Thyroid gland (tissue), 4 donors: ENCODE measurements at regions not wholly inside any gene's neighbourhood (a gene's known extent, or its start where the extent isn't known, plus 50 kb on each side); places are given as distances from the start of the nearest gene placed in this dataset.

Source experiments
- CTCF ChIP-seq, 6 experiments: fragments of 200-600 bp in 3 of 6; fragments of 450-650 bp in 3 of 6; sonication (generic) in 3 of 6; IDR thresholded peaks; one replicate each; pipeline ENCODE4 v1.5.1; 2016 to 2019; ENCODE audit warnings: antibody characterized with exemption in 6 of 6, mild to moderate bottlenecking in 2 of 6, inconsistent platforms in 1 of 6, moderate library complexity in 1 of 6
- POLR2A ChIP-seq, 2 donors: fragments of 450-650 bp; IDR thresholded peaks; one replicate each; pipeline ENCODE4 v1.6.1; 2017; ENCODE audit warnings: antibody characterized with exemption in 2 of 2, mild to moderate bottlenecking in 2 of 2, moderate library complexity in 1 of 2

DNA sequence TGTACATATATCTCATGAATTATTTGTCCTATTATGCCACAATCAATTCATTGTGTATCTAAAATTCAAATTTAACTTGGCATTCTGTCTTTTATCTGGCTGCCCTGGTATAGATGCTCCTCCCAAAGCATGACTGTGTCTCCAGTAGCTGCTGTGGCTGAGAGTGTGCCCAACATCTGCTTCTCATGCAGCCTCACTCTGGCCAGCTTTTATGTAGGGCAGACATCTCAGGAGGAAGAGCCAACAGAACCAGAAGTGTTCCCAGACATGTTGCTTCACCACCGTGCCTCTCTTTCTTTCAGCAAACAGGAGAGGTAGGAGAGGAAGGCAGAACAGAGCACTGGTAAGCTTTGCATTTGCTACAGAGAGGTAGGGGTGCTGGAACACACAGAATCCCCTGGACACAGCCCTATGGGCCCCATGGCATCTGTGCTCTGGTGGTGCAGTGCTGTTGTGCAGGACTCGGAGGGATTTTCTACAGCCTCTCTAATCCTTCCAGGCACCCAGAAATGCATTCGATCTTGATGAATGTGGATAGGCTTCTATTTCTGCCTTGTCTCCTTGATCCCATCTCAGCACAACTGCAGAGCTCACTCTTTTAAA is 637.1 kb downstream of the UTRN start:
- TF ChIP-seq POLR2A (IDR thresholded peaks at IDR 0.05) (no peak), CTCF (IDR thresholded peaks at IDR 0.05) (no peak)
